ENCODE measurements at regions not wholly inside any gene's neighbourhood (a gene's known extent, or its start where the extent isn't known, plus 50 kb on each side); places are given as distances from the start of the nearest gene placed in this dataset.

DNA sequence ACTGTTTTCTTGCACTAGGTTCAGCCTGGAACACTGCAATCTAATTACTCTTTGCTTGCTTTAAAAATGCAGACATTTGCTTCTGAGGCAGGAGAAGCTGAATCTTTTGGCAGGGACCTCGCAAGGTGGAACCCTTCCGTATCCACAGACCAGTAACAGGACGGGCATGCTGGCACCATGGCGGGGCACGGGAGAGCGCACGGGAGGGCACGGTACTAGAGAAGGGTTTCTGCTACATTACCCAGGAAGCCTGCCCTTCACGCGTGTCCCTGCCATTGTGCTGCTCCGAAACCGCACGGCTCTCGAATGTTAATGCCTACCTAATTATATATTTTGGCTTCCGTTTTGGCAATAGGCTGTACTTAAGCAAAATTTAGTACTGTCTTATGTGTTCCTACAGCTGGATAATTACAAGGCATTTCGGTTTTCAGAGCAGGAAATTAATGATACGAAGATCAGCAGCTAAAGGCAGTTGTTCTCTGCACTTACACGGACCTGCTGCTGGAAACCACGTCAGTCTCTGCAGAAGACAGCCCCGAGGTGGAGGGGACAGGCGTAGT is 430.4 kb downstream of the IRS2 start:
- Histone ChIP-seq H3K4me3 (ENCODE audit: low read depth in 1 of 2, low read length in 2 of 2) (no peak overlapping the region), H3K9ac (ENCODE audit: low read depth, low read length) (no peak overlapping the region), H2AFZ (ENCODE audit: low read depth, low read length) (no peak overlapping the region), H3K9me3 (ENCODE audit: insufficient read depth, low read length, severe bottlenecking) (no peaks in the 10 kb centered on the region), H3K36me3 (ENCODE audit: insufficient read depth, low read length) (0 out of 2 replicates have a peak, but pooled peaks cover 3% of the 10 kb centered on the region), H3K27me3 (ENCODE audit: insufficient read depth, low read length, poor library complexity) (no peaks in the 10 kb centered on the region), H3K4me2 (ENCODE audit: insufficient read depth, low read length) (no peak overlapping the region), H3K4me1 (ENCODE audit: insufficient read depth, low read length) (no peaks in the 10 kb centered on the region), H3K79me2 (ENCODE audit: insufficient read depth, low read length) (no peaks in the 10 kb centered on the region), H3K27ac (ENCODE audit: low read length) (no peak overlapping the region), H4K20me1 (ENCODE audit: insufficient read depth, low read length) (no peaks in the 10 kb centered on the region)
- DNase-seq = no peak
- TF ChIP-seq EZH2 (IDR thresholded peaks at IDR 0.05; ENCODE audit: borderline replicate concordance, low read depth, low read length, severe bottlenecking) = no peak
- TF ChIP-seq, protein P1, sequence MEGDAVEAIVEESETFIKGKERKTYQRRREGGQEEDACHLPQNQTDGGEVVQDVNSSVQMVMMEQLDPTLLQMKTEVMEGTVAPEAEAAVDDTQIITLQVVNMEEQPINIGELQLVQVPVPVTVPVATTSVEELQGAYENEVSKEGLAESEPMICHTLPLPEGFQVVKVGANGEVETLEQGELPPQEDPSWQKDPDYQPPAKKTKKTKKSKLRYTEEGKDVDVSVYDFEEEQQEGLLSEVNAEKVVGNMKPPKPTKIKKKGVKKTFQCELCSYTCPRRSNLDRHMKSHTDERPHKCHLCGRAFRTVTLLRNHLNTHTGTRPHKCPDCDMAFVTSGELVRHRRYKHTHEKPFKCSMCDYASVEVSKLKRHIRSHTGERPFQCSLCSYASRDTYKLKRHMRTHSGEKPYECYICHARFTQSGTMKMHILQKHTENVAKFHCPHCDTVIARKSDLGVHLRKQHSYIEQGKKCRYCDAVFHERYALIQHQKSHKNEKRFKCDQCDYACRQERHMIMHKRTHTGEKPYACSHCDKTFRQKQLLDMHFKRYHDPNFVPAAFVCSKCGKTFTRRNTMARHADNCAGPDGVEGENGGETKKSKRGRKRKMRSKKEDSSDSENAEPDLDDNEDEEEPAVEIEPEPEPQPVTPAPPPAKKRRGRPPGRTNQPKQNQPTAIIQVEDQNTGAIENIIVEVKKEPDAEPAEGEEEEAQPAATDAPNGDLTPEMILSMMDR (IDR thresholded peaks at IDR 0.05; ENCODE audit: borderline replicate concordance, extremely low read depth, low read length, poor library complexity, severe bottlenecking) = no peak
- no peak for ATAC-seq (ENCODE audit: insufficient read depth, low read depth)

DNA sequence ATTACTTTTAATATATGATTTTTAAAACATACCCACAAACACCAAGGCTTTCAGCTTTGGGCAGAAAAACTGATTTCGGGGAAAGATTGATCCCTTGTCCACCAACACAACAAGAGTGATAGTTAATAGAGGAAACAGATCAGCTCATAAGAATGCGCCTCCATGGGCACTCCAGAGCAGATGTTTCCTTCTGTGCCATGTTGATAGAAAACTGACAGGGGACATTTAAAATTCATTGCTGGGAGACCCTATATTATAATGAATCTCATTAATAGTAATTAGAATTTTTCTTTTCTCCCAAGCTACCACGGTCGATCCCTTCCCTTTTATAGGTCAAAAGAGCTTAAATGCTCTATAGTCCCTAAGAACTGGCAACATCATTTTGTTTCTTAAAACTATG is 431.2 kb downstream of the IRS2 start:
- TF ChIP-seq, protein P1 (IDR thresholded peaks at IDR 0.05; ENCODE audit: borderline replicate concordance, extremely low read depth, low read length, poor library complexity, severe bottlenecking) = no peak
- no peak for TF ChIP-seq EZH2 (IDR thresholded peaks at IDR 0.05; ENCODE audit: borderline replicate concordance, low read depth, low read length, severe bottlenecking)
- Histone ChIP-seq H3K9ac (ENCODE audit: low read depth, low read length) (no peak overlapping the region), H3K36me3 (ENCODE audit: insufficient read depth, low read length) (0 out of 2 replicates have a peak, but pooled peaks cover 3% of the 10 kb centered on the region), H3K4me2 (ENCODE audit: insufficient read depth, low read length) (no peak overlapping the region), H3K27ac (ENCODE audit: low read length) (no peak overlapping the region), H3K27me3 (ENCODE audit: insufficient read depth, low read length, poor library complexity) (no peaks in the 10 kb centered on the region), H3K4me1 (ENCODE audit: insufficient read depth, low read length) (no peaks in the 10 kb centered on the region), H3K79me2 (ENCODE audit: insufficient read depth, low read length) (no peaks in the 10 kb centered on the region), H3K9me3 (ENCODE audit: insufficient read depth, low read length, severe bottlenecking) (no peaks in the 10 kb centered on the region), H3K4me3 (ENCODE audit: low read depth in 1 of 2, low read length in 2 of 2) (no peak overlapping the region), H2AFZ (ENCODE audit: low read depth, low read length) (no peak overlapping the region), H4K20me1 (ENCODE audit: insufficient read depth, low read length) (no peaks in the 10 kb centered on the region)
- ATAC-seq (ENCODE audit: insufficient read depth, low read depth) (no peak), DNase-seq (no peak)

DNA sequence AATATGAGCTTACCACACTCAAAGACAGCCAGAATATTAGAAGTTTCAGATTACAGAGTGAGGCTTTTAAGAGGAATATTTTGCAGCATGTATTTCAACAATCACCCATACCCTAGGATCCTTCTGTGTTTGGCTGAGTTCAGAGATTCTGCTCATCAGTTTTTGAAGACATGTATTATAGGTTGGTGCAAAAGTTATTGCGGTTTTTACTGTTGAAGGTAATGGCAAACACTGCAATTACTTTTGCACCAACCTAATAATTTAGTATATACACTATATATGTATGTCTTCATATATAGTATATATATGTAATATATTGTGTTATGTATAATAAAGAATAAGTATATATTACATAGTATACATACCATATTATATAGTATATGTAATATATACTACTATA is 435.1 kb downstream of the IRS2 start:
- H2AFZ ChIP-seq (ENCODE audit: low read depth, low read length) = no peak overlapping the region
- H3K27ac ChIP-seq (ENCODE audit: low read length) = no peak overlapping the region
- H3K79me2 ChIP-seq (ENCODE audit: insufficient read depth, low read length) = no peaks in the 10 kb centered on the region
- 0 out of 2 replicates have a peak, but pooled peaks cover 3% of the 10 kb centered on the region for H3K36me3 ChIP-seq (ENCODE audit: insufficient read depth, low read length)
- no peak overlapping the region for H3K4me2 ChIP-seq (ENCODE audit: insufficient read depth, low read length)
- no peak for TF ChIP-seq EZH2 (IDR thresholded peaks at IDR 0.05; ENCODE audit: borderline replicate concordance, low read depth, low read length, severe bottlenecking)
- TF ChIP-seq, protein P1 (IDR thresholded peaks at IDR 0.05; ENCODE audit: borderline replicate concordance, extremely low read depth, low read length, poor library complexity, severe bottlenecking) = no peak
- H3K27me3 ChIP-seq (ENCODE audit: insufficient read depth, low read length, poor library complexity) = no peaks in the 10 kb centered on the region
- H4K20me1 ChIP-seq (ENCODE audit: insufficient read depth, low read length) = no peaks in the 10 kb centered on the region
- no peaks in the 10 kb centered on the region for H3K9me3 ChIP-seq (ENCODE audit: insufficient read depth, low read length, severe bottlenecking)
- H3K4me3 ChIP-seq (ENCODE audit: low read depth in 1 of 2, low read length in 2 of 2) = no peak overlapping the region
- H3K9ac ChIP-seq (ENCODE audit: low read depth, low read length) = no peak overlapping the region
- ATAC-seq (ENCODE audit: insufficient read depth, low read depth) (no peak), DNase-seq (no peak)
- H3K4me1 ChIP-seq (ENCODE audit: insufficient read depth, low read length) = no peaks in the 10 kb centered on the region

All from DND-41 (cell line).